Left kidney (tissue), 1 donor: ENCODE measurements at regions not wholly inside any gene's neighbourhood (a gene's known extent, or its start where the extent isn't known, plus 50 kb on each side); places are given as distances from the start of the nearest gene placed in this dataset.
"Not testable (repeated sequence)": the region's sequence is repeated elsewhere in the genome, so short reads cannot be mapped to it uniquely, and the experiment has no call there.

Experiments
- DNase-seq: peaks from one replicate; pipeline ENCODE4 v3.0.0-alpha.2; 2013

- no peak for DNase-seq
Measured at GRCh38 chr7:115789901-115790300, 240.7 kb downstream of the TFEC start.

DNA sequence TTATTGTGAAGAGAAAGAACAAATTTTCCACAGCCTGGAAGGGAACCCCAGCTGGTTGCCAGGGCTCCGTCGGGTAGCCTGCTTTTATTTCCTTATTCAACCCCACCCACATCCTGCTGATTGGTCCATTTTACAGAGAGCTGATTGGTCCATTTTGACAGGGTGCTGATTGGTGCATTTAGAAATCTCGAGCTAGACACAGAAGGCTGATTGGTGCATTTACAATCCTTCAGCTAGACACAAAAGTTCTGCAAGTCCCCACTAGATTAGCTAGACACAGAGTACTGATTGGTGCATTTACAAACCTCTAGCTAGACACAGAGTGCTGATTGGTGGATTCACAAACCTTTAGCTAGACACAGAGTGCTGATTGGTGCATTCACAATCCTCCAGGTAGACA, 241.1 kb downstream of the TFEC start:
- DNase-seq, result not testable (repeated sequence)

DNA sequence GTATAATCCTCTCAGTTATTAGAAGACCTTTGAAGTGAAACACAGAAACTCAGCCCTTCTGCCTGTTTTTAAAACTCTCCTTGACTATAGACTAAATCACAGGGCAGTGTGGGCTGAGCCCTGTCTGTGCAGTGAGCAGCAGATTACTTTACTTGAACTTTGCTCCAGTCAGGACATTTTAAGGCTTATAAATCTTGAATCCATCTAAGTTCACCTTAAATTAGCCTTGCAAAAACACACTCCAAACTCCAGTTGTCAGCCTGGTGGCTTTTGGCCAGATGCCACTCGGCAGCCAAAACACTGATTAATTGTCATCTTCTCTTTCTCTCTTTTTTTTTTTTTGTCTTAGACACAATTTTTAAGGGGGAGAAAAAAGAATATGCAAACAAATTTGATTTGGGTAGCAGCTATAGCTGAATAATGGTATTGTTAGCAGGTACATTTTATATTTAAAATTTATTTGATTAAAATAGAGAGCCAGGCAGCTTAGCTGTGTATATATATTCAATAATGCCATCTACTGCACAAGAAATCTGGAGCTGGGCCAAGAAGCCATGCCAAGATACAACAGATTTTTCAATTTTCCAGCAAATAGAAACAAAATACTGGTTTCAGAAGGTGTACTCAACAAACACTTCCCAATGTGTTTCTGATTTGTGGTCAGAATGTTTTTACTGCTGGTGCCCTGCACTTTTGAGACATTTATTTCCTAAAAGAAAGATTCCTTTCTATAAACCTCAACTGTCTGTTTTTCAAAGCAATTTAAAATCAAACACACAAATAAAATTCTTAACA, 247.7 kb downstream of the TFEC start:
- DNase-seq, result peak; percentile 59

- DNase-seq, result no peak
Measured at GRCh38 chr7:115779561-115779960, 251.0 kb downstream of the TFEC start.

DNA sequence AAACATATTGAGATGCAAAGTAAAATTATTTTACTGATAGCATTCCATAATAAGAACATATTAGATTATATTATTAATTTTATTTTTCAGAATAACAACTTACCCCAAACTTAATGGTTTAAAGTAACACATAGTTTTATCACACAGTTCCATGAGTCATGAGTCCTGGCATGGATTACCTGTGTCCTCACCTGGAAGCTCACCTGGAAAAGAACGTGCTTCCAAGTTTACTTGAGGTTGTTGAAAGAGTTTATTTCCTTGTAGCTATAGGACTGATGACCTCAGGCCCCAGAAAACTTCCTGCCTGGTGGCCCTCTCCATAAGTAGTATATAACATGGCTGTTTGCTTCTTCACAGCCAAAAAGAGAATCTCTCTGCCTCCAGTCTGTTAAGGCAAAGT, 254.6 kb downstream of the TFEC start:
- DNase-seq, result no peak

DNA sequence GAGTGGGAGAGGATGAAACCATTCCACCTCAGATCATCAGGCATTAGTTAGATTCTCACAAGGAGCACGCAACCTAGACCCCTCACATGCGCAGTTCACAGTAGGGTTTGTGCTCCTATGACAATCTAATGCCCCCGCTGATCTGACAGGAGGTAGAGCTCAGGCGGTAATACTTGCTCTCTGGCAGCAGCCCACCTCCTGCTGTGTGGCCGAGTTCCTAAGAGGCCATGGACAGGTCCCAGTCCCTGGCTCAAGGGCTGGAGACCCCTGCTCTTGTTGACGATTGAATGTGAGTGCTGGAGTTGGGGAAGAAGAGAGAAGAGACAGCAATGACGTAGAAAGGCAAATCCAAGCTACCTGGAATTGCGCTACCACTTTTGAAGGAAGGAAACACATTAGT, 267.2 kb downstream of the TFEC start:
- DNase-seq, result no peak

DNA sequence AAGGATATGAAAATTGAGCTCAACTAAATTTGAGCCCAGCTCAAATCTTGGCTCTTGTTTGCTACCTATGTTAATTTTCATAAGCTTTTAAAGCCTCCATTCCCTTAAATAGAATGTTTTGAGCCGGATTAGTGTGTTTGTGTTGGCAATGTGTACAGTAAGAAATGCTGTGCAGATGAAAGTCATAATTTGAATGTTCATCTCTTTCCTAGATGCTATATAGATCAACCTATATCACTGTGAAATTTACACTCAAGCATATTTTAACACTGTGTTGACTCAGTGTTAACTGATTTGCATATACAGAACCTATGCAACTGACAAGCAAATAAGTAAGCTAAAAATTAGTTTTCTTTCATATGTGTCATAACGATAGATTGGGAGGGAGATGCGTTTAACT, 272.5 kb downstream of the TFEC start:
- no peak for DNase-seq

GRCh38 chr7:115754226-115754625, 276.3 kb downstream of the TFEC start:
- no peak for DNase-seq

GRCh38 chr7:115749924-115750323, 280.6 kb downstream of the TFEC start:
- no peak for DNase-seq

- DNase-seq, result no peak
Measured at GRCh38 chr7:115748123-115748738, 282.3 kb downstream of the TFEC start.

- DNase-seq, result no peak
Measured at GRCh38 chr7:115747174-115747573, 283.4 kb downstream of the TFEC start.

GRCh38 chr7:115740043-115740442, 290.5 kb downstream of the TFEC start:
- no peak for DNase-seq

DNA sequence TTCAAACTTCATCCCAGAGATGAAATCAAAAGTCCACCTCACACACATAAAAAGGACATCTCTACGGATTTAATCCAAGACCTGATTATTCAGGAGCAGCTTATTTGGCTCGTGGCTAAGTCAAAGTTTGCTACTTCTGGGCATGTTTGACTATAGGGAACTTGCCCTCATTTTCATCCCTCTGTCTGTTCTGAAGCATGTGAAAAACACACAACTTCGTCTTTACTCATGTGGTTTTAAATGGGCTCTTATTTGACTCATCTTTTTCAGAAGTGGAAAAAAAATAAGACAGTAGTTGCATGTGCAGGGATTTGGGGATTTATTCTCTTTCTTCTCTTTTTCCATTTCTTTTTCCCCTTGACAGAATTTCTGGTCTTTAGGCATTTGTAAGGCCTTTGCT, 295.9 kb downstream of the TFEC start:
- DNase-seq, result no peak

- no peak for DNase-seq
Measured at GRCh38 chr7:115731796-115732471, 298.6 kb downstream of the TFEC start.

DNA sequence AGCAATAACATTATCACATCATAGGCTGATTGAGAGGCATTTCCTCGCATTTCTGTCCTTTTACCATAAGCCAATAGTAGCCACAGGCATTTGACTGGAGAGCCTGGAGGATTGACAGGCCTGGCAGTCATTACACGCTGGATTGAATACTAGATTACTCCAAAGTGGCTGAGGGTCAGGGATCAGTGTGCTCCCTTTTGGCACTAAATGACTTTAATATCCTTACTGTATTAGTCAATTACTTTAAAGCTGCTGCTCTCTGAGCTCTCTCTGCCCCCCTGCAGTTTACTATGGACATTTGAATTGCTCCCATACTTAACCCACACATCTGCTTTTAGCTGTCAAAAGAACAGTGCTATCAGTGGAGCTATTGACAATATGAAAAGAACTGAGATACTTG, 302.0 kb downstream of the TFEC start:
- DNase-seq, result no peak

DNA sequence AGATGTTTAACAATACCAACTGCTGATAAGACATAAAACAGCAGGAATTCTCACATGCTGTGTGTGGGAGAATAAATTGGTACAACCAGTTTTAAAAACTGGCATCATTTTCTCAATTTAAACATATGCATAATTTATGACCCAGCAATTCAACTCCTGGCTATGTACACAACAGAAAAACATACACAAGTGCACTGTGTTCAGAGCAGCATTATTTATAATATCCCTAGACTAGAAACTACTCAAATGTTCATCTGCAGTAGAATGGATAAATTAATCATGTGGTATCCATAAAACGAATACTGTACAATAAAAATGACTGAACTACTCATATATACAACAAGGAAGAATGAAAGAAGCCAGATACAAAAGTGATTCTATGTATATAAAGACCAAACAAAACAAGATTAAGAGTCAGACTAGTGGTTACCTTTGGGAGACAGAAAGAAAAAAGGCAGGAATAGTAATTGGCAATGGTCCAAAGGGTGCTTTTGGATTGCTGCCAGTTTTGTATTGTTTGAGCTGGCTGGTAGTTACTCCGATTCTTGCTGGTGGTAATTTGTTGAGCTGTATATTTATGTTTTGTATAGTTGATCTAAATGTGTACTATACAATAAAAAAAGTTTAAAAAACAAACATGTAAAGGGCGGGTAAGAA, 306.0 kb downstream of the TFEC start:
- no peak for DNase-seq

DNA sequence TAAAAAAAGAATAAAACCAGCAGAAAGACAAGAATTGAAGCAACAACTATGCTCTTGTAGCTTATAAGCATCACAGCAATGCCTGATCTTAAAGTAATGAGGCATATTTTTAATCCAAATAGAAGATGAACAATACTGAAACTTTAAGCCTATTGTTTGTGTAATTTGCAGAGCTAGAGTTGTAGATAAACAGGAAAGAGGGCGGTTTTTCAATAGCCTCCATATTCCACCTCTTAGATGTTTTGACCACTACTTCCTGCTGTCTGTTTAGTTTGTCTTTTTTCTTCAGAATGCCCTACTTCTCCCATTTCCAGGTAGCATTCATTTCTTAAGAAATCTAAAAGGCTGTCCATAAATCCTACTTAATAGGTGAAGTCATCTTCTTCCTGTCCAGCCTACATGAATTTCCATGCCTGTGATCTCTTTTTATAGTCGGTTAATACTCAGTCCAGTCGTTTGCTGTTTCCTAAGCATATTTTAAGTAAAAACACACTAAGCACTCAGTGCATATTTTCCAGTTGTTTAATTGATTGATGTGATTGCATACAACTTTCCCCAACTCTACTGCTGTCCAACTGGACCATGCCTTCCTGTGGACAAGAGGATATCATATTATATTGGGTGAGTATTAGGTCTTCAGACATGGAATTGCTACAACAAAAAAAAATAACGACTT, 308.1 kb downstream of the TFEC start:
- no peak for DNase-seq

DNA sequence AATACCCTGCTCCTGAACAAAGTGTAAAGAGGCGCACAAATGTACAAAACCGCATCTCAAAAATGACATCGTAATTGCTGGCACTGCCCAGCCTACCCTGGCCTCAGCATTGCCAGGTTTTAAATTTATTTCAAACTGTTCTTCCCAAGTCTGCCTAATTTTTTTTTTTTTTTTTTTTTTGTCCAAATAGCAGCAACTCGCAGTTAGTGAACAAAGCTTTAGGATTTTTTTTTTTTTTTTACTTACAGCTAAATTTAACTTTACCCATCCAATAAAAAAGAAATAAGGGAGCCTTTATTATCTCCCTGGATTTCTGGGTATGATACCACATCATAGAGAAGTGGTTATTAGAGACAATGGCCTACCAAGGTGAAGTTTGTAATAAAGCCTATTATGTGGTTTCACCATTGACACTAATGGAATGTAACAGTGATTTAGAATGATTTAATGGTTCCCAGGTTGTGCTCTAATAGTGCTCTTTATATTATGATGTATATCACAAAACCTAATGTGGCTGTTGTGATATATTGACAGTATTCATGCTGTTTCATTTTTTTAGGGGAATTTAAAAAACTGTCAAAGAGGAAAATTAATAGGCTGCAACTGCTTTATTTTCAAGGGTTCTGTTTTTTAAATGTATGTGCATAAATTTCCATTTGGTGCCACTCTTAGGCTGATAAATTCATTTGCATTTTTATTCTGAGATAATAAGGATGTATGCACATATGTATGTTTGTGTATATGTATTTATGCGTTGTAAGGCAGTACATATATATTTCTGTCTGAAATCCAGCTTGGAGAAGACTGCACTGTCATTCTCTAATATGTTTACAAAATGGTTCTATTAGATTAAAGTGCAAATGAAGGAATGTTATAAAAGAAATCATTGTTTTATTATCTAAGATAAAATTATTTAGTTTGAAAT, 309.0 kb downstream of the TFEC start:
- no peak for DNase-seq

DNA sequence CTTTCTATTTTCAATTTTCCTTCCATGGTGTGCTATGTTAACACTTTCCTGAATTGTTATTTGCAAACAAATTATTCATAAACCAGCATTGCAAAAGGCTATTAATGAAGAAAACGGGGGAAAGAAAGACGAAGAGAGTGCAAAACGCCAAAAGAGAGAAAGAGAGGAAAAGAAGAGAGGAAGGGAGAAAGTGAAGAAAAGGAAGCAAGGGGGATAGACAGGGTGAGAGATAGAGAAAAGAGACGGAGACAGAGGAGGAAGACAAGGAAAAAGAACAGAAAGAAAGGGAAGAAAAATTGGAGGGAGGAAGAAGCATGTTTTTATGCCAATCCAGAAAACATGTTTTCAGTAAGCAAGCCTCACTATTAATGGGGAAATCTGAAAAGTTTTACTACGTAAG, 310.6 kb downstream of the TFEC start:
- DNase-seq, result no peak

- DNase-seq, result no peak
Measured at GRCh38 chr7:115709664-115710063, 320.9 kb downstream of the TFEC start.

- DNase-seq, result no peak
Measured at GRCh38 chr7:115708013-115708341, 322.6 kb downstream of the TFEC start.
